H9 (cell line): ENCODE measurements at regions not wholly inside any gene's neighbourhood (a gene's known extent, or its start where the extent isn't known, plus 50 kb on each side); places are given as distances from the start of the nearest gene placed in this dataset.
A peak's percentile ranks its signal among the peaks of the same experiment; 100 is the strongest.

Experiments used
- DNase-seq: peaks from one replicate; pipeline ENCODE4 v3.0.0-alpha.2; 2017
- H2AFZ ChIP-seq: one replicate; pipeline ENCODE4 v1.6.1; 2013; ENCODE audit warnings: mild to moderate bottlenecking, low read length, control low read depth, moderate library complexity
- H2AK5ac ChIP-seq: 2 replicates; pipeline ENCODE4 v1.6.1; 2013; ENCODE audit warnings: low read length, control low read depth, mixed read lengths; ENCODE audit not compliant: insufficient read length
- H2BK120ac ChIP-seq: one replicate; pipeline ENCODE4 v1.6.1; 2013; ENCODE audit warnings: low read depth, mild to moderate bottlenecking, low read length, control low read depth, inconsistent platforms; ENCODE audit not compliant: poor library complexity, severe bottlenecking
- H2BK12ac ChIP-seq: 2 replicates; pipeline ENCODE4 v1.6.1; 2013; ENCODE audit warnings: low read length, control low read depth, mixed read lengths, low read depth; ENCODE audit not compliant: insufficient read length
- H2BK15ac ChIP-seq: 2 replicates; pipeline ENCODE4 v1.6.1; 2013; ENCODE audit warnings: low read depth, low read length, control low read depth
- H2BK20ac ChIP-seq: one replicate; pipeline ENCODE4 v1.6.1; 2013; ENCODE audit warnings: low read depth, mild to moderate bottlenecking, low read length, control low read depth, inconsistent platforms; ENCODE audit not compliant: poor library complexity, severe bottlenecking
- H2BK5ac ChIP-seq: 2 replicates; pipeline ENCODE4 v1.6.1; 2013; ENCODE audit warnings: low read length, control low read depth, mixed read lengths; ENCODE audit not compliant: insufficient read length
- H3K14ac ChIP-seq: 2 replicates; pipeline ENCODE4 v1.6.1; 2013; ENCODE audit warnings: low read length, control low read depth; ENCODE audit not compliant: insufficient read depth
- H3K18ac ChIP-seq: 2 replicates; pipeline ENCODE4 v1.6.1; 2013; ENCODE audit warnings: low read depth, mild to moderate bottlenecking, mixed read lengths, low read length, control low read depth; ENCODE audit not compliant: insufficient read length
- H3K23ac ChIP-seq: 2 replicates; pipeline ENCODE4 v1.6.1; 2013; ENCODE audit warnings: low read length, control low read depth, mixed read lengths, low read depth; ENCODE audit not compliant: insufficient read length
- H3K23me2 ChIP-seq: 2 replicates; pipeline ENCODE4 v1.6.1; 2013; ENCODE audit warnings: low read depth, mild to moderate bottlenecking, mixed read lengths, low read length, control low read depth; ENCODE audit not compliant: insufficient read length, poor library complexity, severe bottlenecking
- H3K27ac ChIP-seq: 2 replicates; pipeline ENCODE4 v1.5.1; 2013; ENCODE audit warnings: low read length, control low read depth, mixed read lengths, low read depth; ENCODE audit not compliant: insufficient read length
- H3K27me3 ChIP-seq: 2 replicates; pipeline ENCODE4 v1.6.1; 2013; ENCODE audit warnings: low read length, control low read depth, inconsistent platforms; ENCODE audit not compliant: insufficient read depth
- H3K4ac ChIP-seq: 2 replicates; pipeline ENCODE4 v1.6.1; 2013; ENCODE audit warnings: low read depth, mild to moderate bottlenecking, control low read depth, inconsistent platforms, low read length, moderate library complexity
- H3K4me1 ChIP-seq: 2 replicates; pipeline ENCODE4 v1.6.1; 2013; ENCODE audit warnings: low read length, control low read depth, inconsistent platforms; ENCODE audit not compliant: insufficient read depth
- H3K4me2 ChIP-seq: 2 replicates; pipeline ENCODE4 v1.6.1; 2013; ENCODE audit warnings: low read length, control low read depth, mixed read lengths; ENCODE audit not compliant: insufficient read length, insufficient read depth
- H3K56ac ChIP-seq: 2 replicates; pipeline ENCODE4 v1.6.1; 2013; ENCODE audit warnings: low read depth, mild to moderate bottlenecking, mixed read lengths, low read length, control low read depth; ENCODE audit not compliant: insufficient read length
- H3K79me1 ChIP-seq: 2 replicates; pipeline ENCODE4 v1.6.1; 2013; ENCODE audit warnings: low read depth, mild to moderate bottlenecking, moderate library complexity, low read length, control low read depth, inconsistent platforms; ENCODE audit not compliant: insufficient read depth, poor library complexity, severe bottlenecking
- H3K79me2 ChIP-seq: 2 replicates; pipeline ENCODE4 v1.6.1; 2013; ENCODE audit warnings: low read length, control low read depth, inconsistent platforms; ENCODE audit not compliant: insufficient read depth
- H3K9ac ChIP-seq: 2 replicates; pipeline ENCODE4 v1.6.1; 2013; ENCODE audit warnings: low read length, control low read depth, mixed read lengths; ENCODE audit not compliant: insufficient read length; ENCODE audit errors: extremely low read depth
- H3K9me3 ChIP-seq: one replicate; pipeline ENCODE4 v1.6.1; 2013; ENCODE audit warnings: low read depth, low read length, inconsistent platforms; ENCODE audit not compliant: control insufficient read depth
- H3T11ph ChIP-seq: one replicate; pipeline ENCODE4 v1.6.1; 2013; ENCODE audit warnings: mild to moderate bottlenecking, low read length, control low read depth, inconsistent platforms
- H4K20me1 ChIP-seq: one replicate; pipeline ENCODE4 v1.6.1; 2013; ENCODE audit not compliant: control insufficient read depth, insufficient read length, insufficient read depth
- H4K5ac ChIP-seq: 2 replicates; pipeline ENCODE4 v1.6.1; 2013; ENCODE audit warnings: low read depth, mild to moderate bottlenecking, mixed read lengths, low read length, control low read depth; ENCODE audit not compliant: insufficient read length
- H4K8ac ChIP-seq: replicated peaks from 2 replicates; pipeline ENCODE4 v1.6.1; 2013; ENCODE audit warnings: low read length, control low read depth, mixed read lengths, low read depth; ENCODE audit not compliant: insufficient read length
- H4K91ac ChIP-seq: 2 replicates; pipeline ENCODE4 v1.6.1; 2013; ENCODE audit warnings: low read depth, mild to moderate bottlenecking, moderate library complexity, mixed read lengths, low read length, control low read depth; ENCODE audit not compliant: insufficient read length
- H3K27ac Mint-ChIP-seq, 3 experiments: 2 replicates in 2 of 3; 3 replicates in 1 of 3; pipeline ENCODE4 v1.8.0; 2020 to 2021; ENCODE audit warnings: mixed read lengths in 3 of 3, mild to moderate bottlenecking in 1 of 3, moderate library complexity in 1 of 3
- H3K27me3 Mint-ChIP-seq: 2 replicates; pipeline ENCODE4 v1.8.0; 2021; ENCODE audit warnings: low read depth, mild to moderate bottlenecking, moderate library complexity, mixed read lengths
- H3K36me3 Mint-ChIP-seq, 3 experiments: 2 replicates in 2 of 3; 3 replicates in 1 of 3; pipeline ENCODE4 v1.8.0; 2020 to 2021; ENCODE audit warnings: low read depth in 3 of 3, mixed read lengths in 3 of 3; ENCODE audit not compliant: insufficient read depth in 1 of 3
- H3K4me1 Mint-ChIP-seq, 2 experiments: 2 replicates each; pipeline ENCODE4 v1.8.0; 2020; ENCODE audit warnings: mixed read lengths in 2 of 2
- H3K4me3 Mint-ChIP-seq, 2 experiments: 2 replicates in 1 of 2; 3 replicates in 1 of 2; pipeline ENCODE4 v1.8.0; 2020 to 2021; ENCODE audit warnings: mild to moderate bottlenecking in 2 of 2, mixed read lengths in 2 of 2, moderate library complexity in 1 of 2
- H3K9me3 Mint-ChIP-seq, 2 experiments: 2 replicates in 1 of 2; 3 replicates in 1 of 2; pipeline ENCODE4 v1.8.0; 2020; ENCODE audit warnings: mild to moderate bottlenecking in 2 of 2, mixed read lengths in 2 of 2, moderate library complexity in 1 of 2
- CTCF ChIP-seq: fragments of 200-600 bp; sonication (generic); conservative IDR thresholded peaks from 3 replicates; pipeline ENCODE4 v1.8.0; 2021; ENCODE audit warnings: antibody characterized with exemption, mild to moderate bottlenecking
- WGBS: extraction: QIAGEN DNeasy Blood & Tissue Kit; methylation state at CpG from one replicate; pipeline ENCODE4 v1.1.7; 2013; ENCODE audit warnings: missing lambda C conversion rate, low lambda C conversion rate, mixed read lengths; ENCODE audit not compliant: insufficient read length; ENCODE audit errors: extremely low coverage; 5-methylcytosine and 5-hydroxymethylcytosine counted together

GRCh38 chr16:50881331-50881830 lies 139.5 kb downstream of the CYLD start:
- no peak overlapping the region for H3K4me2 ChIP-seq

More at GRCh38 chr16:50881331-50881830, 139.5 kb downstream of the CYLD start:
- no peaks in the 10 kb centered on the region for H3K9me3 Mint-ChIP-seq
- no peak overlapping the region for H3K56ac ChIP-seq
- no peak overlapping the region for H3K23ac ChIP-seq
- H3K27ac Mint-ChIP-seq, result peak overlapping the region in 1 of 3 experiments; percentile 11; a peak in 1 of 7 replicates
- no peak overlapping the region for H4K5ac ChIP-seq
- no peaks in the 10 kb centered on the region for H4K20me1 ChIP-seq
- H3K36me3 Mint-ChIP-seq, result no peaks in the 10 kb centered on the region
- H3K23me2 ChIP-seq, result no peaks in the 10 kb centered on the region
- no peaks in the 10 kb centered on the region for H3K79me2 ChIP-seq
- H2BK5ac ChIP-seq, result no peak overlapping the region
- H2BK15ac ChIP-seq, result no peak overlapping the region
- WGBS, result no CpG with 5 or more reads among the region's 7 CpGs
- peak; percentile 17 for DNase-seq
- H3K79me1 ChIP-seq, result no peaks in the 10 kb centered on the region
- H2AFZ ChIP-seq, result no peak overlapping the region
- H2AK5ac ChIP-seq, result no peak overlapping the region
- H2BK120ac ChIP-seq, result no peak overlapping the region
- H2BK12ac ChIP-seq, result no peak overlapping the region
- H3K4me1 ChIP-seq, result peaks cover 3% of the 10 kb centered on the region; the same call in 1 of the 2 replicates
- H3K9me3 ChIP-seq, result no peaks in the 10 kb centered on the region
- no peak overlapping the region for H4K91ac ChIP-seq
- no peak for TF ChIP-seq CTCF
- no peak overlapping the region for H3T11ph ChIP-seq
- H3K4ac ChIP-seq, result no peak overlapping the region
- no peak overlapping the region for H3K9ac ChIP-seq
- H2BK20ac ChIP-seq, result no peak overlapping the region
- peaks cover 18% of the 10 kb centered on the region for H3K27me3 Mint-ChIP-seq
- no peak overlapping the region for H3K14ac ChIP-seq
- no peak overlapping the region for H3K27ac ChIP-seq
- H4K8ac ChIP-seq, result no peak overlapping the region
- H3K18ac ChIP-seq, result no peak overlapping the region
- no peak overlapping the region for H3K4me3 Mint-ChIP-seq
- H3K4me1 Mint-ChIP-seq, result peaks cover 17 to 21% of the 10 kb centered on the region in 2 experiments
- no peaks in the 10 kb centered on the region for H3K27me3 ChIP-seq
